ENCODE measurements at regions not wholly inside any gene's neighbourhood (a gene's known extent, or its start where the extent isn't known, plus 50 kb on each side); places are given as distances from the start of the nearest gene placed in this dataset.

- no peak for TF ChIP-seq CTCF (IDR thresholded peaks at IDR 0.05)
- TF ChIP-seq POLR2A (IDR thresholded peaks at IDR 0.05) = no peak
These were observed 54.6 kb upstream of the TNFAIP8 start for GRCh38 chr5:119301210-119301609.

All from Peyer's patch (tissue), 4 donors.